ENCODE measurements at regions not wholly inside any gene's neighbourhood (a gene's known extent, or its start where the extent isn't known, plus 50 kb on each side); places are given as distances from the start of the nearest gene placed in this dataset.
A peak's percentile ranks its signal among the peaks of the same experiment; 100 is the strongest.

GRCh38 chr18:11505993-11506392 lies 103.4 kb upstream of the SLC35G4 start:
- no peaks in the 10 kb centered on the region for H3K36me3 ChIP-seq (ENCODE audit: control insufficient read depth, insufficient read depth, low read length)
- H3K27ac ChIP-seq (ENCODE audit: insufficient read depth, low read length) = no peak overlapping the region
- no peaks in the 10 kb centered on the region for H4K20me1 ChIP-seq (ENCODE audit: control insufficient read depth, extremely low read depth, insufficient read depth, low read length)
- H3K9me3 ChIP-seq (ENCODE audit: control insufficient read depth, insufficient read depth, low read depth, low read length) = no peaks in the 10 kb centered on the region
- no peak for DNase-seq (ENCODE audit: low read depth in 2 of 2)
- no peak overlapping the region for H3K4me3 ChIP-seq (replicated peaks in 1 of 4; ENCODE audit: control extremely low read depth in 1 of 4, insufficient read depth in 1 of 4, low read depth in 3 of 4, low read length in 4 of 4)
- no peak overlapping the region for H3K4me2 ChIP-seq (ENCODE audit: extremely low read depth, insufficient read depth, low read length)
- H3K79me2 ChIP-seq (ENCODE audit: control insufficient read depth, insufficient read depth, low read length) = no peaks in the 10 kb centered on the region
- H3K27me3 ChIP-seq (ENCODE audit: control insufficient read depth, insufficient read depth, low read length) = no peaks in the 10 kb centered on the region
- H3K9ac ChIP-seq (ENCODE audit: insufficient read depth, low read length) = no peak overlapping the region
- TF ChIP-seq, protein P1, sequence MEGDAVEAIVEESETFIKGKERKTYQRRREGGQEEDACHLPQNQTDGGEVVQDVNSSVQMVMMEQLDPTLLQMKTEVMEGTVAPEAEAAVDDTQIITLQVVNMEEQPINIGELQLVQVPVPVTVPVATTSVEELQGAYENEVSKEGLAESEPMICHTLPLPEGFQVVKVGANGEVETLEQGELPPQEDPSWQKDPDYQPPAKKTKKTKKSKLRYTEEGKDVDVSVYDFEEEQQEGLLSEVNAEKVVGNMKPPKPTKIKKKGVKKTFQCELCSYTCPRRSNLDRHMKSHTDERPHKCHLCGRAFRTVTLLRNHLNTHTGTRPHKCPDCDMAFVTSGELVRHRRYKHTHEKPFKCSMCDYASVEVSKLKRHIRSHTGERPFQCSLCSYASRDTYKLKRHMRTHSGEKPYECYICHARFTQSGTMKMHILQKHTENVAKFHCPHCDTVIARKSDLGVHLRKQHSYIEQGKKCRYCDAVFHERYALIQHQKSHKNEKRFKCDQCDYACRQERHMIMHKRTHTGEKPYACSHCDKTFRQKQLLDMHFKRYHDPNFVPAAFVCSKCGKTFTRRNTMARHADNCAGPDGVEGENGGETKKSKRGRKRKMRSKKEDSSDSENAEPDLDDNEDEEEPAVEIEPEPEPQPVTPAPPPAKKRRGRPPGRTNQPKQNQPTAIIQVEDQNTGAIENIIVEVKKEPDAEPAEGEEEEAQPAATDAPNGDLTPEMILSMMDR (conservative IDR thresholded peaks at IDR 0.05 in 1 of 2, IDR thresholded peaks at IDR 0.05 in 1 of 2; ENCODE audit: low read depth in 1 of 2, low read length in 2 of 2) = no peak
- TF ChIP-seq EZH2 (IDR thresholded peaks at IDR 0.05; ENCODE audit: low read length, missing control alignments) = no peak
- peaks cover 2% of the 10 kb centered on the region for H3K4me1 ChIP-seq (ENCODE audit: control insufficient read depth, extremely low read depth, insufficient read depth, low read length)
- no peak overlapping the region for H2AFZ ChIP-seq (ENCODE audit: low read length)

DNA sequence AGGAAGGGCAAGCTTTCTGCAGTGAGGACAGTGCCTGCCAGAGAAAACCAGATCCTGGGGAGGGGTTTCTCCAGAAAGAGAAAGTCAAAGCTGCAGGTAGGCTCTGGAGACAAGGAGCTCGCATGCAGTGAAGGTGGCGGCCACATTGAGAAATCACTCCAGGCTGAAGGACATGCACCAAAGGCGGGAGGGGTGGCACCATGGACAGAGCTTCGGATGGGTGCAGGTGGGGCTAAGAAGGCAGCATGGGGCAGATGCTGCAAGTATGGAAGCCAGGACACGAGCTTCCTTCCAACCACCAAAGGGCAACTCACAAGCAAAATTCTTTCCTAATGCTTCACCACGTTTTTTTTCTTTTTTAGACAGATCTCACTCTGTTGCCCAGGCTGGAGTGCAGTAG lies 104.4 kb upstream of the SLC35G4 start:
- no peaks in the 10 kb centered on the region for H3K36me3 ChIP-seq (ENCODE audit: control insufficient read depth, insufficient read depth, low read length)
- no peak overlapping the region for H3K4me3 ChIP-seq (replicated peaks in 1 of 4; ENCODE audit: control extremely low read depth in 1 of 4, insufficient read depth in 1 of 4, low read depth in 3 of 4, low read length in 4 of 4)
- no peak overlapping the region for H2AFZ ChIP-seq (ENCODE audit: low read length)
- H3K27ac ChIP-seq (ENCODE audit: insufficient read depth, low read length) = no peak overlapping the region
- no peak overlapping the region for H3K9ac ChIP-seq (ENCODE audit: insufficient read depth, low read length)
- no peak for DNase-seq (ENCODE audit: low read depth in 2 of 2)
- peaks cover 5% of the 10 kb centered on the region for H3K4me1 ChIP-seq (ENCODE audit: control insufficient read depth, extremely low read depth, insufficient read depth, low read length)
- no peaks in the 10 kb centered on the region for H3K79me2 ChIP-seq (ENCODE audit: control insufficient read depth, insufficient read depth, low read length)
- no peak overlapping the region for H3K4me2 ChIP-seq (ENCODE audit: extremely low read depth, insufficient read depth, low read length)
- H4K20me1 ChIP-seq (ENCODE audit: control insufficient read depth, extremely low read depth, insufficient read depth, low read length) = no peaks in the 10 kb centered on the region
- no peaks in the 10 kb centered on the region for H3K27me3 ChIP-seq (ENCODE audit: control insufficient read depth, insufficient read depth, low read length)
- no peaks in the 10 kb centered on the region for H3K9me3 ChIP-seq (ENCODE audit: control insufficient read depth, insufficient read depth, low read depth, low read length)
- TF ChIP-seq, protein P1 (conservative IDR thresholded peaks at IDR 0.05 in 1 of 2, IDR thresholded peaks at IDR 0.05 in 1 of 2; ENCODE audit: low read depth in 1 of 2, low read length in 2 of 2) = no peak
- TF ChIP-seq EZH2 (IDR thresholded peaks at IDR 0.05; ENCODE audit: low read length, missing control alignments) = no peak

DNA sequence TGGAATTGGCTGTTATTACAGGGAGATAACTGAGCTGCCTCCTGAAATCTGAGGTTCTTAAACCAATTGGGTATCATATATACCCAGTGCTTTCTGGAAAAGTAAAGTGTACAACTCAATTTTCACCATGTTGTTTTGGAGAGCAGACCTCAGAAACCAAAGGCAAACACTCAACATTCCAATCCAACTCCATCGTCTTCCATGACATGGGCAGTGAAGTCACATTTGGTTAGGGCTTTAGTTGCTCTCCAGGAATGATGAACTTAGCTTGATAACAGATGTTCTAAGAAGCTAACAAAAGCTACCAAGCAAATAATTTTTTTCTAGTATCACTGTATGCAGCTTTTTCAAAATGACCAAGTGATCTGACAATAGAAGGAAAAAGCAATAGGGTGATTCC lies 107.0 kb upstream of the SLC35G4 start:
- Histone ChIP-seq H2AFZ (ENCODE audit: low read length) (no peak overlapping the region), H3K4me2 (ENCODE audit: extremely low read depth, insufficient read depth, low read length) (no peak overlapping the region), H3K4me3 (replicated peaks in 1 of 4; ENCODE audit: control extremely low read depth in 1 of 4, insufficient read depth in 1 of 4, low read depth in 3 of 4, low read length in 4 of 4) (no peak overlapping the region), H3K27ac (ENCODE audit: insufficient read depth, low read length) (no peak overlapping the region), H3K27me3 (ENCODE audit: control insufficient read depth, insufficient read depth, low read length) (no peaks in the 10 kb centered on the region), H3K79me2 (ENCODE audit: control insufficient read depth, insufficient read depth, low read length) (no peaks in the 10 kb centered on the region), H3K9ac (ENCODE audit: insufficient read depth, low read length) (no peak overlapping the region), H3K9me3 (ENCODE audit: control insufficient read depth, insufficient read depth, low read depth, low read length) (no peaks in the 10 kb centered on the region), H3K4me1 (ENCODE audit: control insufficient read depth, extremely low read depth, insufficient read depth, low read length) (peaks cover 15% of the 10 kb centered on the region), H3K36me3 (ENCODE audit: control insufficient read depth, insufficient read depth, low read length) (no peaks in the 10 kb centered on the region), H4K20me1 (ENCODE audit: control insufficient read depth, extremely low read depth, insufficient read depth, low read length) (no peaks in the 10 kb centered on the region)
- no peak for TF ChIP-seq EZH2 (IDR thresholded peaks at IDR 0.05; ENCODE audit: low read length, missing control alignments)
- DNase-seq (ENCODE audit: low read depth in 2 of 2) = peak; percentile 35 to 74
